ENCODE measurements at regions not wholly inside any gene's neighbourhood (a gene's known extent, or its start where the extent isn't known, plus 50 kb on each side); places are given as distances from the start of the nearest gene placed in this dataset.
A peak's percentile ranks its signal among the peaks of the same experiment; 100 is the strongest.

- Histone ChIP-seq H3K4me1 (no peaks in the 10 kb centered on the region), H3K36me3 (no peaks in the 10 kb centered on the region), H3K4me3 (no peak overlapping the region), H3K27me3 (0 out of 2 replicates have a peak, but pooled peaks cover 5% of the 10 kb centered on the region), H3K27ac (no peak overlapping the region), H3K9me3 (replicated peaks) (no peaks in the 10 kb centered on the region)
- no peak for DNase-seq
These were observed 158.1 kb upstream of the ADRA1B start for GRCh38 chr5:159758189-159758588.

- H3K27ac ChIP-seq = no peak overlapping the region
- peaks cover 7% of the 10 kb centered on the region; the same call in 1 of the 2 replicates for H3K27me3 ChIP-seq
- H3K4me3 ChIP-seq = no peak overlapping the region
- DNase-seq = no peak
- H3K36me3 ChIP-seq = no peaks in the 10 kb centered on the region
- no peaks in the 10 kb centered on the region for H3K4me1 ChIP-seq
- no peaks in the 10 kb centered on the region for H3K9me3 ChIP-seq (replicated peaks)
These were observed 156.4 kb upstream of the ADRA1B start for GRCh38 chr5:159759791-159760290.

DNA sequence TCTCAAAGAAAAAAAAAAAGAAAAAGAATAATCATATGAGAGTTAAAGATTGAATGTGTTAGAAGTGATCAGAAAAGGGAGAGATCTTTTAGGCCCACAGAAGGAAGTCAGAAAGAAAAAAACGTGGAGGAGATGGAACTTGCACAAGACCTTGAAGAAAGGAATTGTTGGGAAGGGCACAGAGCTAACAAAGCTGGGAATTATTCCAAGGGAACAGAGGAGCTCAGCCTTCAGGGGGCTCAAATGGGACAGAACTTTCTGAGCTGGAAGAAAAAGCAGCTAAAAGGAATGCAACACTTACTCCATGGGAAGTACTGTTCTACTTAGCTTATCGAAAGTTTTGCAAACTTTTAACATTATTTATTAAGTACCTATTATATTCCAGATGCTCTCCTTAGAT lies 153.4 kb upstream of the ADRA1B start:
- H3K9me3 ChIP-seq (replicated peaks) = no peaks in the 10 kb centered on the region
- H3K27me3 ChIP-seq = peaks cover 10% of the 10 kb centered on the region; the same call in 1 of the 2 replicates
- H3K4me1 ChIP-seq = no peaks in the 10 kb centered on the region
- DNase-seq = no peak
- H3K36me3 ChIP-seq = no peaks in the 10 kb centered on the region
- H3K4me3 ChIP-seq = no peak overlapping the region
- H3K27ac ChIP-seq = no peak overlapping the region

GRCh38 chr5:159763562-159763961 lies 152.7 kb upstream of the ADRA1B start:
- Histone ChIP-seq H3K27me3 (peaks cover 10% of the 10 kb centered on the region; the same call in 1 of the 2 replicates), H3K27ac (no peak overlapping the region)
- DNase-seq = no peak

DNA sequence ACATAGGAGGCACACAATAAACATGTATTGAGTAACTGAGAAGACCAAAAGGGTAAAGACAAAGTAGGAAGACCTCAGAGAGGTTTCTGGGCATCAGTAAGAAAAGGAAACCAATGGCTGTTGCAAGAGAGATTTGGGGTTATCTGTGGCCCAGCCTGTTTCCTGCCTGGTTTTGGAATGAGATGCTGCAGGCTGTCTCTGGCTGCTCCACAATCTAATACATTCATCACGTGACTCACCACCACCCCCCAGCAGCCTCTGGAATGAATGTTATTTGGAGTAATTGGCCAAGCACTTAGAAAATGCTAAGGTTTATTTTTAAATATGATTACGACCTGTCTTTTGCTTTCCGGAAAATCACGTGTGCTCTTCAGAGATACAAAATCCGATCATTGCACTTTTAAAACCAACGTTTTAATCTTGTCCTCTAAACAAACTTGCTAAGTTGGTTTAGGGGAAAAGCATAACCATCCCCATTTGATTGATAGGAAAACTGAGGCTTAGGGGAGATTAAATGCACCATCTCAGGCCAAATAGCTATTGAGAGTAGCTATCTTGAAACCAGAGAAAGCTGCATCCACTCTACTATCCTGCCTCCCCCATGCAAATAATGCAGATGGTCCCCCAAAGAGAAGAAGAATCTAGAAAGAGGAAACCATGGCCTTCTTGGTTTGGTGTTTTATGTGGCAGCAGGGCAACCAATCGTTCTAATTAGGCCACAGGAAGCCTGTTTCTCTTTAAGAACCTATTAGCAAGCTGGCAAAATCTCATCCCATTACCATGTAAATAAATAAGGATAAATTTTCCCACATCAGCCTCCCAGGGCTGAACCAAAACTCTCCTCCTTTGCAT lies 151.8 kb upstream of the ADRA1B start:
- Histone ChIP-seq H3K27ac (no peak overlapping the region), H3K4me3 (no peak overlapping the region), H3K9me3 (replicated peaks) (no peaks in the 10 kb centered on the region), H3K27me3 (peaks cover 10% of the 10 kb centered on the region; the same call in 1 of the 2 replicates), H3K36me3 (no peaks in the 10 kb centered on the region), H3K4me1 (no peaks in the 10 kb centered on the region)
- DNase-seq = no peak

More at GRCh38 chr5:159763562-159763961, 152.7 kb upstream of the ADRA1B start:
- no peaks in the 10 kb centered on the region for H3K36me3 ChIP-seq
- H3K9me3 ChIP-seq (replicated peaks) = no peaks in the 10 kb centered on the region
- no peak overlapping the region for H3K4me3 ChIP-seq
- no peaks in the 10 kb centered on the region for H3K4me1 ChIP-seq

DNA sequence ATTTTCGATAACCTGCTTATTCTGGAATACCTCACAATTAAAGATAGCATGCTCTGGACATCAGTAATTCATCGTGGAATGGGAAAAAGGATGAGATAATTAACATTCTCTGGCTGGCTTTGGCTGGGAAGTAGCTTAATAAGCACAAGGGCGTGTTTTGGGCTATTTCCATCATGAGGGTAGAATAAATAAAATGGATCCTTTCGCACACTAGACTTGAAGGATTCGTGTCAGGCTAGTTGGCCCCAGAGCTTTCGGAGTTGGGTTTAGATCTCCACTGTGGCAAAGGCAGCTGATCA lies 151.2 kb upstream of the ADRA1B start:
- DNase-seq = no peak
- H3K36me3 ChIP-seq = no peaks in the 10 kb centered on the region
- H3K27me3 ChIP-seq = peaks cover 10% of the 10 kb centered on the region; the same call in 1 of the 2 replicates
- H3K27ac ChIP-seq = no peak overlapping the region
- no peak overlapping the region for H3K4me3 ChIP-seq
- H3K9me3 ChIP-seq (replicated peaks) = no peaks in the 10 kb centered on the region
- no peaks in the 10 kb centered on the region for H3K4me1 ChIP-seq

GRCh38 chr5:159765760-159766517 lies 150.3 kb upstream of the ADRA1B start:
- Histone ChIP-seq H3K4me3 (no peak overlapping the region), H3K27ac (no peak overlapping the region), H3K4me1 (no peaks in the 10 kb centered on the region), H3K36me3 (no peaks in the 10 kb centered on the region), H3K9me3 (replicated peaks) (no peaks in the 10 kb centered on the region), H3K27me3 (peaks cover 10% of the 10 kb centered on the region; the same call in 1 of the 2 replicates)
- no peak for DNase-seq

DNA sequence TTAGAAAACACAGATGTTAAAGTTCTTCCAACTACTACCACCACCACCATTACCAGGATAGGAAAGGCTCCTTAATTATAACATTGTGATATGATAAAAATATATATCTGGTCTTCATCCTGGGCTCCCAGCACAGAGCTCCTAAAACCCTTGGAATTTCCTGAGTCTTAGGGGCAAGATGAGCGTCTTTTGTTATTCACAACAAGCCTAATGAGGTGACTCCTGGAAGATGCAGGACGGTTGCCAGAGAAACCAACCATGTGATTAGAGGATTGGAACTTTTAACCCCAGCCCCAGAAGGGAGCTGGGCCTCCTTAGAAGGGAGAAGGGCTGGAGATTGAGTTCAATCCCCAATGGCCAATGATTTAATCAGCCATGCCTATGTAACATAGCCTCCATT lies 148.0 kb upstream of the ADRA1B start:
- H3K27ac ChIP-seq = no peak overlapping the region
- DNase-seq = no peak

DNA sequence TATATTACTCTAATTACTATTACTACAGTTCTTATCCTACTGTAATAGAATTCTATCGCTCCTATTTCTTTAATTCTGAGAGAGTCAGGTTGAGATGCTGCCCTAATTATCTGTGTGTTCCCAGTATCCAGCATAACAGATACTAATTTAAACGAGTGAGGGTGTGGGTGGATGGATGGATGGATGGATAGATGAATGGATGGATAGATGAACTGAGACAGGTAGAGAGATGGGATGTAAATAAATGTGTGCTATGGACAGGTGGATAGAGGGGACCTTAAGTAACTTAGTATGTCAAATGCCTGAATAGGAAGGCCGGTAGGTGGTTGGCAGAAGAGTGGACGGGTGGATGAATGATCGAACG lies 143.6 kb upstream of the ADRA1B start:
- Histone ChIP-seq H3K9me3 (replicated peaks) (no peaks in the 10 kb centered on the region), H3K27ac (no peak overlapping the region), H3K27me3 (peaks cover 6% of the 10 kb centered on the region), H3K4me3 (peak overlapping the region; percentile 40), H3K4me1 (no peaks in the 10 kb centered on the region), H3K36me3 (no peaks in the 10 kb centered on the region)
- no peak for DNase-seq

More for the DNA sequence above, 148.0 kb upstream of the ADRA1B start:
- peaks cover 5% of the 10 kb centered on the region; the same call in 1 of the 2 replicates for H3K27me3 ChIP-seq
- H3K4me1 ChIP-seq = no peaks in the 10 kb centered on the region
- no peaks in the 10 kb centered on the region for H3K9me3 ChIP-seq (replicated peaks)
- no peak overlapping the region for H3K4me3 ChIP-seq
- no peaks in the 10 kb centered on the region for H3K36me3 ChIP-seq

GRCh38 chr5:159773062-159773924 lies 143.0 kb upstream of the ADRA1B start:
- no peaks in the 10 kb centered on the region for H3K9me3 ChIP-seq (replicated peaks)
- no peak overlapping the region for H3K27ac ChIP-seq
- H3K4me1 ChIP-seq = no peaks in the 10 kb centered on the region
- H3K36me3 ChIP-seq = no peaks in the 10 kb centered on the region
- H3K27me3 ChIP-seq = peaks cover 6% of the 10 kb centered on the region
- peak; percentile 43 to 51 for DNase-seq
- peak overlapping the region; percentile 40 for H3K4me3 ChIP-seq

DNA sequence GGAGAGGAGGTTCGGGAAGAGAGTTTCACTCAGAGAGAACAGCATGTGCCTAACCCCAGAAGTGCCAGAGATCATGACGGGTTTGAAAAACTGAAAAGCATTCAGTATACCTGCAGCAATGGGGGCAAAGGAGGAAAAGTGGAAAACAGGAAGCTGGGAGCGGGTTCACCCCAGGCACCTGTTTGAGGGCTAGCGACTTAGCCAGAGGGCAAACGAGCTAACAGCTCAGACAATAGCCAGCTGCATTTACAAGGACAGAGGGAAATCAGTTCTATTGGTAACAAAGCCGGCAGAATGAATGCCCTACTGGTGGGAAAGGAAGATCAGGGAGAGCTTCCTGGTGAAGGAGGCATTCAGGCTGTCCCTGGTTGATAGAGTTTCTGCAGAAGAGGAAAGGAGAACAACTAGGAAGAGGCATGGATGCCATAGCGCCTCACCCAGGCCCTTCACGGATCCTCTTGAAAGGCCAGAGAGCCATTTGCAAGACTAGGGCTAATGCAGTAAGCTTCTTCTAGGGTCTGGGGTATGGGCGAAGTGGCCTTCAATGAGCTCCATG lies 141.7 kb upstream of the ADRA1B start:
- H3K9me3 ChIP-seq (replicated peaks) = no peaks in the 10 kb centered on the region
- no peak overlapping the region for H3K4me3 ChIP-seq
- no peak for DNase-seq
- H3K27ac ChIP-seq = no peak overlapping the region
- no peaks in the 10 kb centered on the region for H3K36me3 ChIP-seq
- H3K4me1 ChIP-seq = no peaks in the 10 kb centered on the region
- H3K27me3 ChIP-seq = peaks cover 6% of the 10 kb centered on the region

DNA sequence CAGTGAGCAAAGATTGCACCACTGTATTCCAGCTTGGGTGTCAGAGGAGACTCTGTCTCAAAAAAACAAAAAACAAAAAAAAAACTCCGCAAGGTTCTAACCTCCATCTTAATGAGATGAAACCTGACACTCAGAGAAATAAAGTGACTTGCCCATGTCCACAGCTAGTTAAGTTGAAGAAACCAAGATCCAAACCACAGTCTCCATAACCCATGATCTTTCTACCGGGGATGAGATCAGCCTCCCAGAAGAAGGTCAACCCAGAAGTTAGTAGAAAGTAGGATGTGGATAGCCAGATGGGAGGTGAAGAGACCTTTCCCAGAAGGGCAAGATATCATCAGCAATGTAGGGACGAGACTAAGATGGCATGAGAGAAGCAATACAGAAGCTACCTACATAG lies 140.4 kb upstream of the ADRA1B start:
- no peak overlapping the region for H3K27ac ChIP-seq
- no peaks in the 10 kb centered on the region for H3K36me3 ChIP-seq
- no peak overlapping the region for H3K4me3 ChIP-seq
- no peaks in the 10 kb centered on the region for H3K4me1 ChIP-seq
- DNase-seq = no peak
- peaks cover 6% of the 10 kb centered on the region for H3K27me3 ChIP-seq
- H3K9me3 ChIP-seq (replicated peaks) = no peaks in the 10 kb centered on the region

DNA sequence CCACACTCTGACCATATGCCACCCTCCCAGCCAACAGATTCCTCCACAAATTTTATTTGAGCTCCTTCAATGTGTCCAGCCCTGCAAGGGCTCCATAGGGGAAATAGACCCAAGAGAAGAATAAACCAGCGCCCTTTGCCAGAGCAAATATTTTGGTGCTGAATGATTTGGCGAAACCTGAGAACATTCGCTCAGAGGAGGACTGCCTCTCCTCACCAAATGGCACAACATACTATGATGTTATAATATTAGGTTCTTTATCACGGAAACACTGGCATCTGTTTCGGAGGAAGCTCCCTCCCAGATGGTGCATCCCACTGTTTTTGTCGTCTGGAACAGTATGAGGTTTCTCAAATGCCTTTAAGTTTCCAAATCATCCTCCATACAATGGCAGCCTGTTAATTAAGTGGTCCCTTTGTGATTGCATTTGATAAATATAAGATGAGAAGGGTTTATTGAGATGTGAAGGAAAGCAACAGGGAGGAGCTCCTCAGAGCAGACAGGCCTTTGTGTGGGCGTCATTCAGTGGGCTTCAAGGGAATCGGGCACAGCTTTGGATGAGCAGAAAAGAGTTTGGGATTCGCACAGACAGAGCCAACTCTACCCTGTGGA lies 139.1 kb upstream of the ADRA1B start:
- Histone ChIP-seq H3K9me3 (replicated peaks) (no peaks in the 10 kb centered on the region), H3K4me3 (no peak overlapping the region), H3K36me3 (no peaks in the 10 kb centered on the region), H3K4me1 (no peaks in the 10 kb centered on the region), H3K27me3 (peaks cover 6% of the 10 kb centered on the region), H3K27ac (no peak overlapping the region)
- no peak for DNase-seq

- DNase-seq = no peak
- Histone ChIP-seq H3K27ac (no peak overlapping the region), H3K4me3 (no peak overlapping the region), H3K27me3 (peaks cover 6% of the 10 kb centered on the region), H3K36me3 (no peaks in the 10 kb centered on the region), H3K9me3 (replicated peaks) (no peaks in the 10 kb centered on the region), H3K4me1 (no peaks in the 10 kb centered on the region)
These were observed 136.8 kb upstream of the ADRA1B start for GRCh38 chr5:159779481-159779880.

All from SJCRH30 (cell line).